ENCODE measurements at regions not wholly inside any gene's neighbourhood (a gene's known extent, or its start where the extent isn't known, plus 50 kb on each side); places are given as distances from the start of the nearest gene placed in this dataset.

- TF ChIP-seq CTCF (IDR thresholded peaks at IDR 0.05; ENCODE audit: insufficient read depth, low read length) (no peak), POLR2AphosphoS5 (IDR thresholded peaks at IDR 0.05; ENCODE audit: low read depth) (no peak), GABPA (IDR thresholded peaks at IDR 0.05; ENCODE audit: low read depth) (no peak), SPI1 (IDR thresholded peaks at IDR 0.05; ENCODE audit: borderline replicate concordance, low read depth) (no peak)
Measured at GRCh38 chr6:82030301-82030700, 217.2 kb downstream of the IBTK start.

Measured in HL-60 (cell line).